HUES64 (cell line): ENCODE measurements at regions not wholly inside any gene's neighbourhood (a gene's known extent, or its start where the extent isn't known, plus 50 kb on each side); places are given as distances from the start of the nearest gene placed in this dataset.
"Not testable (repeated sequence)": the region's sequence is repeated elsewhere in the genome, so short reads cannot be mapped to it uniquely, and the experiment has no call there.

ENCODE experiments used
- H3K27ac ChIP-seq: 2 replicates; pipeline ENCODE4 v1.7.0; 2013; ENCODE audit warnings: low read depth, low read length, inconsistent platforms
- H3K27me3 ChIP-seq: 2 replicates; pipeline ENCODE4 v1.6.1; 2013; ENCODE audit warnings: mild to moderate bottlenecking, low read length; ENCODE audit not compliant: insufficient read depth
- H3K36me3 ChIP-seq: 2 replicates; pipeline ENCODE4 v1.6.1; 2013; ENCODE audit warnings: mild to moderate bottlenecking, low read length; ENCODE audit not compliant: insufficient read depth
- H3K4me1 ChIP-seq: 2 replicates; pipeline ENCODE4 v1.6.1; 2013; ENCODE audit warnings: mild to moderate bottlenecking, low read length, moderate library complexity; ENCODE audit not compliant: insufficient read depth
- H3K4me3 ChIP-seq: 2 replicates; pipeline ENCODE4 v1.5.1; 2013; ENCODE audit warnings: mild to moderate bottlenecking, low read length, moderate library complexity
- H3K9ac ChIP-seq: 2 replicates; pipeline ENCODE4 v1.6.1; 2013; ENCODE audit warnings: mild to moderate bottlenecking, low read depth, low read length
- H3K9me3 ChIP-seq: 2 replicates; pipeline ENCODE4 v1.6.1; 2013; ENCODE audit warnings: low read depth, low read length; ENCODE audit not compliant: insufficient read depth
- WGBS: fragments of 150-250, 120-280 bp; methylation state at CpG from one replicate; pipeline ENCODE4 v1.1.7; 2013; ENCODE audit warnings: missing lambda C conversion rate; 5-methylcytosine and 5-hydroxymethylcytosine counted together

- Histone ChIP-seq H3K4me3 (no peak overlapping the region), H3K27me3 (no peaks in the 10 kb centered on the region), H3K9ac (no peak overlapping the region), H3K9me3 (peaks cover 10% of the 10 kb centered on the region; the same call in 1 of the 2 replicates), H3K4me1 (no peaks in the 10 kb centered on the region), H3K27ac (no peak overlapping the region), H3K36me3 (no peaks in the 10 kb centered on the region)
- 94% methylated on average over 2 of the region's 2 CpGs for WGBS
These were observed 163.8 kb upstream of the SLC28A3 start for GRCh38 chr9:84504360-84504759.

- Histone ChIP-seq H3K9me3 (peaks cover 3% of the 10 kb centered on the region; the same call in 1 of the 2 replicates), H3K9ac (no peak overlapping the region), H3K36me3 (no peaks in the 10 kb centered on the region), H3K4me1 (no peaks in the 10 kb centered on the region), H3K27me3 (no peaks in the 10 kb centered on the region), H3K27ac (no peak overlapping the region), H3K4me3 (no peak overlapping the region)
- WGBS: 94% methylated on average over 2 of the region's 2 CpGs
These were observed 157.9 kb upstream of the NTRK2 start for GRCh38 chr9:84511651-84512050.

- Histone ChIP-seq H3K4me1 (no peaks in the 10 kb centered on the region), H3K4me3 (no peak overlapping the region), H3K27me3 (no peaks in the 10 kb centered on the region), H3K9me3 (peaks cover 2% of the 10 kb centered on the region), H3K9ac (no peak overlapping the region), H3K27ac (no peak overlapping the region), H3K36me3 (no peaks in the 10 kb centered on the region)
- 92% methylated on average over 2 of the region's 2 CpGs for WGBS
These were observed 157.0 kb upstream of the NTRK2 start for GRCh38 chr9:84512493-84512892.

- H3K4me3 ChIP-seq: no peak overlapping the region
These were observed 156.1 kb upstream of the NTRK2 start for GRCh38 chr9:84513473-84513872.

GRCh38 chr9:84513979-84514378, 155.6 kb upstream of the NTRK2 start:
- H3K36me3 ChIP-seq: no peaks in the 10 kb centered on the region
- H3K9ac ChIP-seq: no peak overlapping the region
- H3K4me3 ChIP-seq: no peak overlapping the region
- 91% methylated on average over 2 of the region's 2 CpGs for WGBS
- no peak overlapping the region for H3K27ac ChIP-seq
- no peaks in the 10 kb centered on the region for H3K27me3 ChIP-seq
- peaks cover 13% of the 10 kb centered on the region for H3K9me3 ChIP-seq
- H3K4me1 ChIP-seq: no peaks in the 10 kb centered on the region

More at GRCh38 chr9:84513473-84513872, 156.1 kb upstream of the NTRK2 start:
- H3K27me3 ChIP-seq: no peaks in the 10 kb centered on the region
- peaks cover 11% of the 10 kb centered on the region for H3K9me3 ChIP-seq
- no peaks in the 10 kb centered on the region for H3K36me3 ChIP-seq
- no peak overlapping the region for H3K9ac ChIP-seq
- no peaks in the 10 kb centered on the region for H3K4me1 ChIP-seq
- whole genome bisulfite sequencing: no CpG with 5 or more reads among the region's 1 CpG
- no peak overlapping the region for H3K27ac ChIP-seq

- Histone ChIP-seq H3K9me3 (peaks cover 13% of the 10 kb centered on the region), H3K4me3 (no peak overlapping the region), H3K27me3 (no peaks in the 10 kb centered on the region), H3K36me3 (no peaks in the 10 kb centered on the region), H3K27ac (no peak overlapping the region), H3K4me1 (no peaks in the 10 kb centered on the region), H3K9ac (no peak overlapping the region)
- 90% methylated on average over 5 of the region's 5 CpGs for WGBS
These were observed 155.1 kb upstream of the NTRK2 start for GRCh38 chr9:84514421-84514820.

- 95% methylated on average over 5 of the region's 5 CpGs for WGBS
- Histone ChIP-seq H3K9ac (no peak overlapping the region), H3K36me3 (no peaks in the 10 kb centered on the region), H3K27me3 (no peaks in the 10 kb centered on the region), H3K9me3 (peaks cover 13% of the 10 kb centered on the region), H3K27ac (no peak overlapping the region), H3K4me1 (no peaks in the 10 kb centered on the region), H3K4me3 (no peak overlapping the region)
These were observed 152.5 kb upstream of the NTRK2 start for GRCh38 chr9:84517026-84517425.

- WGBS: 90% methylated on average over 5 of the region's 5 CpGs
- Histone ChIP-seq H3K9me3 (peaks cover 13% of the 10 kb centered on the region), H3K9ac (no peak overlapping the region), H3K27ac (no peak overlapping the region), H3K4me3 (no peak overlapping the region), H3K27me3 (no peaks in the 10 kb centered on the region), H3K36me3 (no peaks in the 10 kb centered on the region), H3K4me1 (no peaks in the 10 kb centered on the region)
These were observed 150.1 kb upstream of the NTRK2 start for GRCh38 chr9:84519413-84519812.

- Histone ChIP-seq H3K36me3 (no peaks in the 10 kb centered on the region), H3K27me3 (no peaks in the 10 kb centered on the region), H3K4me1 (no peaks in the 10 kb centered on the region), H3K9me3 (peaks cover 18% of the 10 kb centered on the region), H3K27ac (no peak overlapping the region), H3K4me3 (no peak overlapping the region), H3K9ac (no peak overlapping the region)
- 95% methylated on average over 3 of the region's 3 CpGs for WGBS
These were observed 148.3 kb upstream of the NTRK2 start for GRCh38 chr9:84521208-84521607.

- H3K27me3 ChIP-seq, H3K4me3 ChIP-seq, H3K36me3 ChIP-seq, H3K27ac ChIP-seq, H3K4me1 ChIP-seq, H3K9ac ChIP-seq: not testable (repeated sequence)
- WGBS: 97% methylated on average over 26 of the region's 26 CpGs
- peaks cover 19% of the 10 kb centered on the region for H3K9me3 ChIP-seq
These were observed 143.3 kb upstream of the NTRK2 start for GRCh38 chr9:84526211-84526610.

GRCh38 chr9:84527060-84527720, 142.3 kb upstream of the NTRK2 start:
- 96% methylated on average over 49 of the region's 49 CpGs for WGBS
- H3K27ac ChIP-seq: not testable (repeated sequence)

GRCh38 chr9:84535973-84536372, 133.6 kb upstream of the NTRK2 start:
- H3K9ac ChIP-seq: peak overlapping the region; percentile 70; the same call in 1 of the 2 replicates
- 0 out of 2 replicates have a peak overlapping the region, but pooled peaks have one; percentile 21 for H3K4me3 ChIP-seq
- not testable (repeated sequence) for H3K27ac ChIP-seq, H3K36me3 ChIP-seq, H3K27me3 ChIP-seq, H3K4me1 ChIP-seq, H3K9me3 ChIP-seq
- WGBS: 25% methylated on average over 10 of the region's 10 CpGs

More at GRCh38 chr9:84527060-84527720, 142.3 kb upstream of the NTRK2 start:
- H3K27me3 ChIP-seq, H3K4me1 ChIP-seq, H3K9ac ChIP-seq, H3K36me3 ChIP-seq, H3K4me3 ChIP-seq: not testable (repeated sequence)
- peaks cover 19% of the 10 kb centered on the region for H3K9me3 ChIP-seq
